GM12892 (cell line): ENCODE measurements at regions not wholly inside any gene's neighbourhood (a gene's known extent, or its start where the extent isn't known, plus 50 kb on each side); places are given as distances from the start of the nearest gene placed in this dataset.

Experiments used
- POLR2AphosphoS5 ChIP-seq: IDR thresholded peaks from 2 replicates; pipeline ENCODE4 v1.6.1; 2011; ENCODE audit warnings: low read depth, low read length, control low read depth
- TAF1 ChIP-seq: IDR thresholded peaks from 2 replicates; pipeline ENCODE4 v1.6.1; 2011; ENCODE audit warnings: low read depth, mild to moderate bottlenecking, control low read depth, low read length, borderline replicate concordance

DNA sequence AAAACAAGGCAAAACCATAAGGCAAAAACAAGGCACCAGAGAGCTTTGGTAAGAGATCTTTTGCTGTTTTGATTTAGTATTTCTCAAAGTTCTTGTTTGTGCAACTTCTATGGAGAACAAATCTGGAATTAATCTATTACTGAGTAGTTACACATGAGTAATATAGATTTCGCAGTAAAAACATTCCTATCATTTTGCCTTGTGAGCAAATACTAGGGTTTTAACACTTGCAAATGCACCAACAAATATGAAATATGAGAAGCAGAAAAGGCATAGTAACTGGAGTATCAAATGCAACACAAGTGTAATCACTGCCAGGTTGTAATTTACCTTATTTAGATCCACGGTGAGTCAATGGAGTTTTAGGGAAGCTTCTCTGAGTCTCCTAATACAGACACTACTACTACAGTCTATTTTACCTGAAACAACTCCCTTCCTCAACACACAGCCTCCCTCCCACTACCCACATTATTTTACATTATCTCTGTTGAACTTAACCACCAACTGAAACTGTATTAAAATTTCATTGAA is 324.1 kb downstream of the FLRT2 start:
- TF ChIP-seq TAF1 = no peak
- TF ChIP-seq POLR2AphosphoS5 = no peak
